GM18511 (cell line): ENCODE measurements at regions not wholly inside any gene's neighbourhood (a gene's known extent, or its start where the extent isn't known, plus 50 kb on each side); places are given as distances from the start of the nearest gene placed in this dataset.

Experiments
- ATAC-seq: cut with Tn5 transposase; IDR thresholded peaks from one replicate; pipeline ENCODE4 v1.9.1; 2021; ENCODE audit warnings: mild to moderate bottlenecking, moderate library complexity; ENCODE audit not compliant: unreplicated experiment

DNA sequence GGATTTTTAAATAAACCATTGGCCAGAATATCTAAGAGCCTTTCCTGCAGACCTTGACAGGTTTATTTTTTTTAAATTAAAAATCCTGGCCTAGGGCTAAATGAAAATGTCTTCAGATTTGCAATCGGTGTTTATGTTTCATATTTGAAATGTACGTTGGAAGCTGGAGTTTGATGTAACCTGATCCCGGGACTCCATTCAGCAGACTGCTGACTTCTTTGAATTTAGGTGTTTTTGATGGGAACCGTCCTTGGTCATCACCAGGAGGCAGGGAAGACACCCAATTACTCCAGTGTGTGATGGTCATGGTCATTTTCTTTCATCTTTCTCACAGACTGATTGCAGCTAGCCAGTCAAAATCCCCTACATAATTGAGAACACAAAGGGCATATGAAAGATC, 60.1 kb upstream of the BRINP1 start:
- no peak for ATAC-seq

DNA sequence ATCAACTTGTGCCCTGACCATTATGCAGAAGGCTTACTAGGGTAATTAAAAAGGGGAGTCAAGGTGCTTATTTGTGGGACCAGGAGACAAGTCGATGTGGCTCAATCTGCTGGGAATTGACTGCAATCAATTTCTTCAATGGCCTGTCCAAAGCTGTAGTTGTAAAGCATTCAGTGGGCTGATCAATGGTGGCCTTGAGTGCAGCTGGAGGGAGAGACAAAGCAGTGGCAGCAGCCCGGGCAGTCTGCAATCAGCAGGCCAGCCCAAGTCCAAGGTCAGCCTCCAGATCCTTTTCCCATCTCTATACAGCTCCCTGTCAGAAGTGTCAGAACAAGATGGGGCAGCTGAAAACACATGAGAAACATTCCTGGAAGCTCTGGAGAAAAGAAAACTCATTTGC, 51.0 kb upstream of the BRINP1 start:
- ATAC-seq: no peak
